ENCODE measurements at regions not wholly inside any gene's neighbourhood (a gene's known extent, or its start where the extent isn't known, plus 50 kb on each side); places are given as distances from the start of the nearest gene placed in this dataset.
"Not testable (repeated sequence)": the region's sequence is repeated elsewhere in the genome, so short reads cannot be mapped to it uniquely, and the experiment has no call there.

GRCh38 chr3:21195203-21195602, 555.8 kb downstream of the ZNF385D start:
- Histone ChIP-seq H3K36me3 (replicated peaks; ENCODE audit: insufficient read depth, low read length) (no peaks in the 10 kb centered on the region), H3K79me2 (ENCODE audit: low read length) (no peaks in the 10 kb centered on the region), H2AFZ (ENCODE audit: low read length) (no peak overlapping the region), H3K4me3 (ENCODE audit: low read length) (no peak overlapping the region), H3K4me1 (ENCODE audit: low read length) (no peaks in the 10 kb centered on the region), H3K27me3 (replicated peaks; ENCODE audit: insufficient read depth, low read length) (no peaks in the 10 kb centered on the region), H3K27ac (ENCODE audit: low read length) (no peak overlapping the region), H4K20me1 (ENCODE audit: insufficient read depth, low read length) (no peaks in the 10 kb centered on the region), H3K9ac (ENCODE audit: low read length) (no peak overlapping the region), H3K9me2 (replicated peaks; ENCODE audit: insufficient read depth, low read length) (no peaks in the 10 kb centered on the region), H3K4me2 (ENCODE audit: low read depth, low read length) (no peak overlapping the region), H3K9me3 (replicated peaks; ENCODE audit: insufficient read depth, low read length) (no peaks in the 10 kb centered on the region), H3F3A (ENCODE audit: insufficient read depth, low read length) (no peaks in the 10 kb centered on the region)
- no peak for TF ChIP-seq EZH2 (optimal IDR thresholded peaks at IDR 0.05; ENCODE audit: low read depth, low read length)
- DNase-seq: no peak

GRCh38 chr3:21194036-21194435, 557.0 kb downstream of the ZNF385D start:
- H3K9me2 ChIP-seq (replicated peaks; ENCODE audit: insufficient read depth, low read length); H3K4me3 ChIP-seq (ENCODE audit: low read length); H3K27me3 ChIP-seq (replicated peaks; ENCODE audit: insufficient read depth, low read length); H3K4me1 ChIP-seq (ENCODE audit: low read length); H3K79me2 ChIP-seq (ENCODE audit: low read length); H4K20me1 ChIP-seq (ENCODE audit: insufficient read depth, low read length); H3K36me3 ChIP-seq (replicated peaks; ENCODE audit: insufficient read depth, low read length); DNase-seq; H2AFZ ChIP-seq (ENCODE audit: low read length); H3F3A ChIP-seq (ENCODE audit: insufficient read depth, low read length); H3K9ac ChIP-seq (ENCODE audit: low read length); H3K4me2 ChIP-seq (ENCODE audit: low read depth, low read length); H3K27ac ChIP-seq (ENCODE audit: low read length); H3K9me3 ChIP-seq (replicated peaks; ENCODE audit: insufficient read depth, low read length): not testable (repeated sequence)

- Histone ChIP-seq H3K4me2 (ENCODE audit: low read depth, low read length) (no peak overlapping the region), H3F3A (ENCODE audit: insufficient read depth, low read length) (no peaks in the 10 kb centered on the region), H3K4me3 (ENCODE audit: low read length) (no peak overlapping the region), H3K9me2 (replicated peaks; ENCODE audit: insufficient read depth, low read length) (no peaks in the 10 kb centered on the region), H2AFZ (ENCODE audit: low read length) (no peak overlapping the region), H3K9ac (ENCODE audit: low read length) (no peak overlapping the region), H3K79me2 (ENCODE audit: low read length) (no peaks in the 10 kb centered on the region), H3K27ac (ENCODE audit: low read length) (no peak overlapping the region), H3K4me1 (ENCODE audit: low read length) (no peaks in the 10 kb centered on the region), H3K27me3 (replicated peaks; ENCODE audit: insufficient read depth, low read length) (no peaks in the 10 kb centered on the region), H3K9me3 (replicated peaks; ENCODE audit: insufficient read depth, low read length) (no peaks in the 10 kb centered on the region), H4K20me1 (ENCODE audit: insufficient read depth, low read length) (no peaks in the 10 kb centered on the region), H3K36me3 (replicated peaks; ENCODE audit: insufficient read depth, low read length) (no peaks in the 10 kb centered on the region)
- no peak for TF ChIP-seq EZH2phosphoT487 (IDR thresholded peaks at IDR 0.05; ENCODE audit: low read length)
- no peak for TF ChIP-seq EZH2 (optimal IDR thresholded peaks at IDR 0.05; ENCODE audit: low read depth, low read length)
- no peak for TF ChIP-seq CTCF (IDR thresholded peaks at IDR 0.05; ENCODE audit: low read length)
- no peak for DNase-seq
These were observed 562.6 kb downstream of the ZNF385D start for GRCh38 chr3:21188459-21188858.

GRCh38 chr3:21185816-21186314, 565.1 kb downstream of the ZNF385D start:
- Histone ChIP-seq H3K27ac (ENCODE audit: low read length) (no peak overlapping the region), H3K9me2 (replicated peaks; ENCODE audit: insufficient read depth, low read length) (no peaks in the 10 kb centered on the region), H2AFZ (ENCODE audit: low read length) (no peak overlapping the region), H3K4me3 (ENCODE audit: low read length) (no peak overlapping the region), H3K79me2 (ENCODE audit: low read length) (no peaks in the 10 kb centered on the region), H4K20me1 (ENCODE audit: insufficient read depth, low read length) (no peaks in the 10 kb centered on the region), H3K36me3 (replicated peaks; ENCODE audit: insufficient read depth, low read length) (no peaks in the 10 kb centered on the region), H3F3A (ENCODE audit: insufficient read depth, low read length) (no peaks in the 10 kb centered on the region), H3K4me2 (ENCODE audit: low read depth, low read length) (no peak overlapping the region), H3K4me1 (ENCODE audit: low read length) (no peaks in the 10 kb centered on the region), H3K9ac (ENCODE audit: low read length) (no peak overlapping the region), H3K9me3 (replicated peaks; ENCODE audit: insufficient read depth, low read length) (no peaks in the 10 kb centered on the region), H3K27me3 (replicated peaks; ENCODE audit: insufficient read depth, low read length) (no peaks in the 10 kb centered on the region)
- no peak for DNase-seq
- no peak for TF ChIP-seq CTCF (IDR thresholded peaks at IDR 0.05; ENCODE audit: low read length)
- TF ChIP-seq EZH2phosphoT487 (IDR thresholded peaks at IDR 0.05; ENCODE audit: low read length): no peak
- no peak for TF ChIP-seq EZH2 (optimal IDR thresholded peaks at IDR 0.05; ENCODE audit: low read depth, low read length)
